ENCODE measurements at regions not wholly inside any gene's neighbourhood (a gene's known extent, or its start where the extent isn't known, plus 50 kb on each side); places are given as distances from the start of the nearest gene placed in this dataset.
A peak's percentile ranks its signal among the peaks of the same experiment; 100 is the strongest.
"Not testable (repeated sequence)": the region's sequence is repeated elsewhere in the genome, so short reads cannot be mapped to it uniquely, and the experiment has no call there.

- no peak for ATAC-seq
- TF ChIP-seq CTCF (IDR thresholded peaks at IDR 0.05): no peak
- H3K27ac ChIP-seq: no peak overlapping the region
- peak in 1 of 2 donors; percentile 36 for DNase-seq
- 38 to 67% (median 53%) methylated on average over 6 of the region's 6 CpGs for WGBS, 3 donors
- no peaks in the 10 kb centered on the region for H3K4me1 ChIP-seq
- H3K27me3 ChIP-seq (ENCODE audit: insufficient read depth in 3 of 3, low read length in 2 of 3): no peaks in the 10 kb centered on the region
- intact Hi-C loops (cut with DNase I): no loop called here
- no peaks in the 10 kb centered on the region for H3K9me3 ChIP-seq
- H3K36me3 ChIP-seq (ENCODE audit: insufficient read depth in 1 of 2, low read depth in 1 of 2): no peaks in the 10 kb centered on the region
- H3K4me3 ChIP-seq: no peak overlapping the region
These were observed 219.2 kb downstream of the TMEM121 start for GRCh38 chr14:105745433-105746123.

GRCh38 chr14:105746124-105746514 is 219.7 kb downstream of the TMEM121 start:
- 83 to 92% (median 90%) methylated on average over 5 of the region's 5 CpGs for WGBS, 3 donors
- DNase-seq (peak in 1 of 2 donors; percentile 11), ATAC-seq (no peak)
- intact Hi-C loops (cut with DNase I): no loop called here
- no peak overlapping the region for H3K4me3 ChIP-seq
- H3K9me3 ChIP-seq: no peaks in the 10 kb centered on the region
- no peak overlapping the region for H3K27ac ChIP-seq
- no peaks in the 10 kb centered on the region for H3K4me1 ChIP-seq
- TF ChIP-seq CTCF (IDR thresholded peaks at IDR 0.05): no peak
- H3K36me3 ChIP-seq (ENCODE audit: insufficient read depth in 1 of 2, low read depth in 1 of 2): no peaks in the 10 kb centered on the region
- H3K27me3 ChIP-seq (ENCODE audit: insufficient read depth in 3 of 3, low read length in 2 of 3): no peaks in the 10 kb centered on the region

GRCh38 chr14:105746800-105747502 is 220.6 kb downstream of the TMEM121 start:
- H3K9me3 ChIP-seq; H3K27ac ChIP-seq; H3K4me1 ChIP-seq; H3K36me3 ChIP-seq (ENCODE audit: insufficient read depth in 1 of 2, low read depth in 1 of 2); H3K4me3 ChIP-seq; H3K27me3 ChIP-seq (ENCODE audit: insufficient read depth in 3 of 3, low read length in 2 of 3); intact Hi-C loops (cut with DNase I): not testable (repeated sequence)
- DNase-seq (peak in 1 of 2 donors; percentile 12), ATAC-seq (peak in 1 of 4 donors; percentile 23)
- 66 to 80% (median 79%) methylated on average over 11 to 16 of the region's 16 CpGs for WGBS, 3 donors

GRCh38 chr14:105747503-105748203 is 221.3 kb downstream of the TMEM121 start:
- H3K27ac ChIP-seq; H3K4me3 ChIP-seq; intact Hi-C loops (cut with DNase I); H3K4me1 ChIP-seq; H3K36me3 ChIP-seq (ENCODE audit: insufficient read depth in 1 of 2, low read depth in 1 of 2); H3K27me3 ChIP-seq (ENCODE audit: insufficient read depth in 3 of 3, low read length in 2 of 3); H3K9me3 ChIP-seq: not testable (repeated sequence)
- peak in 1 of 4 donors; percentile 34 for ATAC-seq
- 78 to 84% (median 83%) methylated on average over 20 to 31 of the region's 31 CpGs for WGBS, 3 donors
- peak in 1 of 2 donors; percentile 27 for DNase-seq

- Histone ChIP-seq H3K27ac (no peak overlapping the region), H3K4me3 (no peak overlapping the region), H3K9me3 (no peaks in the 10 kb centered on the region), H3K27me3 (ENCODE audit: insufficient read depth in 3 of 3, low read length in 2 of 3) (no peaks in the 10 kb centered on the region), H3K36me3 (ENCODE audit: insufficient read depth in 1 of 2, low read depth in 1 of 2) (no peaks in the 10 kb centered on the region), H3K4me1 (no peaks in the 10 kb centered on the region)
- no peak for TF ChIP-seq CTCF (IDR thresholded peaks at IDR 0.05)
- intact Hi-C loops (cut with DNase I): no loop called here
- 57 to 70% (median 65%) methylated on average over 5 of the region's 5 CpGs for WGBS, 3 donors
- ATAC-seq: no peak
- DNase-seq: peak in 1 of 2 donors; percentile 53
These were observed 221.8 kb downstream of the TMEM121 start for GRCh38 chr14:105748204-105748578.

GRCh38 chr14:105748710-105749109 is 222.3 kb downstream of the TMEM121 start:
- WGBS, 3 donors: 53 to 63% (median 58%) methylated on average over 6 of the region's 6 CpGs
- H3K4me1 ChIP-seq; H3K9me3 ChIP-seq; DNase-seq; ATAC-seq; intact Hi-C loops (cut with DNase I); H3K27ac ChIP-seq; H3K4me3 ChIP-seq; H3K27me3 ChIP-seq (ENCODE audit: insufficient read depth in 3 of 3, low read length in 2 of 3); H3K36me3 ChIP-seq (ENCODE audit: insufficient read depth in 1 of 2, low read depth in 1 of 2): not testable (repeated sequence)

- H3K9me3 ChIP-seq; ATAC-seq; H3K36me3 ChIP-seq (ENCODE audit: insufficient read depth in 1 of 2, low read depth in 1 of 2); H3K27ac ChIP-seq; H3K4me3 ChIP-seq; H3K27me3 ChIP-seq (ENCODE audit: insufficient read depth in 3 of 3, low read length in 2 of 3); intact Hi-C loops (cut with DNase I); H3K4me1 ChIP-seq: not testable (repeated sequence)
- peak in 1 of 2 donors; percentile 15 for DNase-seq
- WGBS, 3 donors: 72 to 76% (median 73%) methylated on average over 7 to 14 of the region's 19 CpGs
These were observed 223.6 kb downstream of the TMEM121 start for GRCh38 chr14:105749870-105750541.

DNA sequence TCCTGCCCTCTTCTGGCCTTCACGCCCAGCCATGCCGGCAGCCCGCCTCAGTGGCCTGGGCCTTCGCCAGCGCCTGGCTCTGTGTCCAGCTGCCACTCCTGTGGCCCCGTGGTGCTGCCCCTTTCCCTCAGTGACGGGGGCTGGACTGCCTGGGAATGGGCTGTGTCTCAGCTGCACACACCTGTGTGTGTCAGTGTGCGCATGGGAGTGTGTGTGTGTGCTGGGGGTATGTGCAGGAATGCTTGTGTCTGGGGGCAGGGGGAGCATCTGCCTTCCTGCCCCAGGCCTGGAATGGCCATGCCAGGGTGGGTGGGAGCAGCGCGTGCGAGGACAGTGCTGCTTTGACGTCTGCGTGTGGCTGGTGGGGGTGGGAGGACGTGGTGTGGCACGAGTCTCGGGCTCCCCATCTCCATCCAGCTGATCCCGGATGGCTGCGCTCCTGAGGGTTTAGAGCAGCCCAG is 224.9 kb downstream of the TMEM121 start:
- DNase-seq: peak in 1 of 2 donors; percentile 17
- H3K9me3 ChIP-seq; H3K27me3 ChIP-seq (ENCODE audit: insufficient read depth in 3 of 3, low read length in 2 of 3); H3K4me3 ChIP-seq; H3K27ac ChIP-seq; H3K4me1 ChIP-seq; H3K36me3 ChIP-seq (ENCODE audit: insufficient read depth in 1 of 2, low read depth in 1 of 2); ATAC-seq; intact Hi-C loops (cut with DNase I): not testable (repeated sequence)
- WGBS, 3 donors: 79 to 89% (median 86%) methylated on average over 17 to 18 of the region's 18 CpGs
